Kidney (tissue), 13 donors: ENCODE measurements at regions not wholly inside any gene's neighbourhood (a gene's known extent, or its start where the extent isn't known, plus 50 kb on each side); places are given as distances from the start of the nearest gene placed in this dataset.

Experiments
- DNase-seq, 5 donors: peaks; one replicate each; pipeline ENCODE4 v3.0.0-alpha.2; 2013 to 2020
- FAIRE-seq: peaks from 2 replicates; lab custom pipeline; 2012; peaks lifted over from hg19 to GRCh38; lab: Jason Lieb, UNC
- H3K27ac ChIP-seq, 2 donors: one replicate each; pipeline ENCODE4 v1.7.0; 2013; ENCODE audit warnings: low read depth in 2 of 2, low read length in 2 of 2, inconsistent platforms in 1 of 2
- H3K27me3 ChIP-seq: one replicate; pipeline ENCODE4 v1.7.1; 2013; ENCODE audit warnings: low read length, inconsistent platforms; ENCODE audit not compliant: control insufficient read depth, insufficient read depth
- H3K36me3 ChIP-seq, 3 donors: one replicate each; pipeline versions ENCODE4 v1.7.0 to v1.7.1; 2013; ENCODE audit warnings: low read length in 3 of 3, control low read depth in 1 of 3, inconsistent platforms in 1 of 3; ENCODE audit not compliant: insufficient read depth in 3 of 3, control insufficient read depth in 2 of 3
- H3K4me1 ChIP-seq, 3 donors: one replicate each; pipeline versions ENCODE4 v1.7.0 to v1.7.1; 2013; ENCODE audit warnings: low read length in 3 of 3, inconsistent platforms in 1 of 3, low read depth in 1 of 3; ENCODE audit not compliant: control insufficient read depth in 2 of 3, insufficient read depth in 2 of 3
- H3K4me3 ChIP-seq, 3 donors: one replicate each; pipeline versions ENCODE4 v1.7.0 to v1.8.1; 2013; ENCODE audit warnings: low read length in 3 of 3, control low read depth in 1 of 3, inconsistent platforms in 1 of 3
- H3K9ac ChIP-seq, 3 donors: one replicate each; pipeline versions ENCODE4 v1.7.0 to v1.7.1; 2013; ENCODE audit warnings: low read length in 3 of 3, control low read depth in 1 of 3, inconsistent platforms in 1 of 3
- H3K9me3 ChIP-seq, 3 donors: one replicate each; pipeline versions ENCODE4 v1.7.0 to v1.7.1; 2013; ENCODE audit warnings: low read length in 3 of 3, control low read depth in 1 of 3, inconsistent platforms in 1 of 3; ENCODE audit not compliant: control insufficient read depth in 2 of 3, insufficient read depth in 1 of 3
- intact Hi-C: fragments of 100-400 bp; cut with DNase I; formaldehyde crosslinking; loops from one replicate; pipeline ENCODE4 v1.11.1; 2022
- TF ChIP-seq, protein P1 (sequence below): IDR thresholded peaks from 3 replicates; pipeline ENCODE4 v1.5.1; 2012; ENCODE audit warnings: mild to moderate bottlenecking, moderate library complexity, borderline replicate concordance; ENCODE audit not compliant: insufficient read depth; ENCODE audit errors: extremely low read depth
- donor health status: control.
- donor health status: control.
- donor health status: control.
- donor health status: control.
- donor health status: control.
- donor health status: DM: yes; HTN: yes; CAD: no.
- donor health status: Normal renal cell carcinoma (clear cell type).

DNA sequence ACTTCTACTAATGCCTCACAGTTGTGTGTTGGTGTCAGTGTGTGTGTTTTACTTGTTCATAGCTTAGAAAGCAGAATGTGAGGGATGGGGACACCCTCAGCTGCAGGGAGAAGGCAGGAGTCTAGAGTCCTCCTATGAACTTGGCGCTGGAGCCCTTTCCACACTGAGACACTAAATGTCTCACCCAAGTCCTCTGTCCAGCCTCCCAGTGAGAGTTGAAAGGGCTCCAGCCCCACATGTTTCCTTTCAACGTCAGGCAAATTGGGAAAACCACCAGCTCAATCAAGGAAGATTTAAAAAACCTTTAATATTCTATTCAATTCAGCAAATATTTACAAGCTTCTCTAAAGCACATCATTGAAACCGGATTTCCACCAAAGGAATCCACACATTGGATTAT lies 167.6 kb upstream of the MSX2 start:
- Histone ChIP-seq H3K36me3 (no peaks in the 10 kb centered on the region), H3K4me3 (no peak overlapping the region), H3K9ac (no peak overlapping the region), H3K9me3 (no peaks in the 10 kb centered on the region), H3K27me3 (no peaks in the 10 kb centered on the region), H3K27ac (no peak overlapping the region), H3K4me1 (no peaks in the 10 kb centered on the region)
- intact Hi-C loops, result no loop called here
- TF ChIP-seq, protein P1, sequence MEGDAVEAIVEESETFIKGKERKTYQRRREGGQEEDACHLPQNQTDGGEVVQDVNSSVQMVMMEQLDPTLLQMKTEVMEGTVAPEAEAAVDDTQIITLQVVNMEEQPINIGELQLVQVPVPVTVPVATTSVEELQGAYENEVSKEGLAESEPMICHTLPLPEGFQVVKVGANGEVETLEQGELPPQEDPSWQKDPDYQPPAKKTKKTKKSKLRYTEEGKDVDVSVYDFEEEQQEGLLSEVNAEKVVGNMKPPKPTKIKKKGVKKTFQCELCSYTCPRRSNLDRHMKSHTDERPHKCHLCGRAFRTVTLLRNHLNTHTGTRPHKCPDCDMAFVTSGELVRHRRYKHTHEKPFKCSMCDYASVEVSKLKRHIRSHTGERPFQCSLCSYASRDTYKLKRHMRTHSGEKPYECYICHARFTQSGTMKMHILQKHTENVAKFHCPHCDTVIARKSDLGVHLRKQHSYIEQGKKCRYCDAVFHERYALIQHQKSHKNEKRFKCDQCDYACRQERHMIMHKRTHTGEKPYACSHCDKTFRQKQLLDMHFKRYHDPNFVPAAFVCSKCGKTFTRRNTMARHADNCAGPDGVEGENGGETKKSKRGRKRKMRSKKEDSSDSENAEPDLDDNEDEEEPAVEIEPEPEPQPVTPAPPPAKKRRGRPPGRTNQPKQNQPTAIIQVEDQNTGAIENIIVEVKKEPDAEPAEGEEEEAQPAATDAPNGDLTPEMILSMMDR, result no peak
- DNase-seq (no peak), FAIRE-seq (no peak)

DNA sequence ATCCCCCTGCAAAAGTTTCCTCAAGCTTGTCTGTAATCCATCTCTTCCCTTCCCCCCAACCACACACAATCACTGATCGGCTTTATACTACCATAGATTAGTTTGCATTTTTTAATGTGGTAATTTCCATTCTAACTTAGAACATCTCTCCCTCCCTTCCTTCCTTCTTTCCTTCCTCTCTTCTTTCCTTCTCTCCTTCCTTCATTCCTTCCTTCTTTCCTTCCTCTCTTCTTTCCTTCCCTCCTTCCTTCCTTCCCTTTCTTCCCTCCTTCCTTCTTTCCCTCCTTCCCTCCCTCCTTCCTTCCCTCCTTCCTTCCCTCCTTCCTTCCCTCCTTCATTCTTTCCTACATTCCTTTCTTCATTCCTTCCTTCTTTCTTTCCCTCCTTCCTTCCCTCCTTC lies 166.2 kb upstream of the MSX2 start:
- Histone ChIP-seq H3K27me3 (no peaks in the 10 kb centered on the region), H3K9me3 (no peaks in the 10 kb centered on the region), H3K4me3 (no peak overlapping the region), H3K27ac (no peak overlapping the region), H3K4me1 (no peaks in the 10 kb centered on the region), H3K36me3 (no peaks in the 10 kb centered on the region), H3K9ac (no peak overlapping the region)
- TF ChIP-seq, protein P1, result no peak
- intact Hi-C loops, result no loop called here
- no peak for DNase-seq
- no peak for FAIRE-seq

DNA sequence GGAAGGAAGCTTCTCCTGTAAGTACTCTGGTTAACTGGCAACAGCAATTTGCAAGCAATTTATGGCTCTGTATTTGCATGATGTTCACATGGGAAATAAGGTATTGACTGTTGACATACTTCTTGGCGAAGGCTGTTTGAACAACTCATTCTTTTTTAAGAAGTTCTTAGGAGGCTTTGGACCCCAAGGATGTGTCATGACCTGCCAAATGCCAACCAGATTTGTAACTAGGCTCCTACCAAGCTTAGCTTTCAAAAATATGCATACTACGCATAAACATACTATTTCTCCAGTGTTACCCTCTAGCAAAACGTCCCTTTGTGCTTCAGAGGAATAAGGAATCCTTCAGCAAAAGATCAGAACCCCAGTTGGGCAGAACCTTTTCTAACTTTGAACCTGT lies 165.2 kb upstream of the MSX2 start:
- Histone ChIP-seq H3K9me3 (no peaks in the 10 kb centered on the region), H3K4me3 (no peak overlapping the region), H3K36me3 (no peaks in the 10 kb centered on the region), H3K27me3 (no peaks in the 10 kb centered on the region), H3K4me1 (no peaks in the 10 kb centered on the region), H3K9ac (no peak overlapping the region), H3K27ac (no peak overlapping the region)
- FAIRE-seq (no peak), DNase-seq (no peak)
- TF ChIP-seq, protein P1, result no peak
- intact Hi-C loops, result no loop called here

DNA sequence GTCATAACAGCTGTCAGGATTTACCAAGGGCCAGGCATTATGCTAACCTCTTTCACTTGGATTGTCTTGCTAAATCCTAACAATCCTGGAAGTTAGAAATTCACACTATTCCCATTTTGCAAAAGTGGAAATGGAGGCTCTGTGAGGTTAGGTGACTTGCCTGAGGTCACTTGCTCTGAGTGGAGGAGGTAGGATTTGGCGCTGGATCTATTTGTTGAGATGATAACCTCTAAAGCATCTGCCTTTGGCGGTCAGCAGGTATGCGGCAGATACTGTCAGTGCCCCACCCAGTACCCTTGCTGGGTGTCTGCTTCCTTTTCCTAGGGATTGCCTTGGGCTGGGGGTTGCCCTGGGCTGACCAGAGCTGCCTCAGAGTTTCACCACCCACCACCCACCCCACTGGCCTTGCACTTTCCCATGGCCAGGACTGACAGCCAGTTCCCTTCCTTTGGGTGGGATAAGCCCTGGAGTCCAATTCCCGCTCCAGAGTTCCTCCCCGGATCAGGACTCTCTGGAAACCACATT lies 164.8 kb upstream of the MSX2 start:
- no peaks in the 10 kb centered on the region for H3K4me1 ChIP-seq
- H3K9me3 ChIP-seq, result no peaks in the 10 kb centered on the region
- no peaks in the 10 kb centered on the region for H3K27me3 ChIP-seq
- no peak overlapping the region for H3K9ac ChIP-seq
- DNase-seq (no peak), FAIRE-seq (no peak)
- H3K27ac ChIP-seq, result no peak overlapping the region
- no peak overlapping the region for H3K4me3 ChIP-seq
- TF ChIP-seq, protein P1, result no peak
- H3K36me3 ChIP-seq, result no peaks in the 10 kb centered on the region
- intact Hi-C loops, result no loop called here
